SK-N-SH treated with all-trans-retinoic acid at 6 μM for 48 hours (cell line): ENCODE measurements at regions not wholly inside any gene's neighbourhood (a gene's known extent, or its start where the extent isn't known, plus 50 kb on each side); places are given as distances from the start of the nearest gene placed in this dataset.

Experiments used
- ATAC-seq: fragments of 200-7000 bp; cut with Tn5 transposase; 3 replicates; pipeline ENCODE4 v1.9.1; 2020; ENCODE audit warnings: mild to moderate bottlenecking, moderate library complexity
- ARNTL ChIP-seq: fragments of 450-650 bp; formaldehyde crosslinking; IDR thresholded peaks from 2 replicates; pipeline ENCODE4 v1.5.0; 2020; ENCODE audit warnings: low read depth, mild to moderate bottlenecking, moderate library complexity, borderline replicate concordance
- BACH2 ChIP-seq: fragments of 250-450 bp; sonication (Bioruptor Pico); IDR thresholded peaks from 2 replicates; pipeline ENCODE4 v1.9.0; 2021; ENCODE audit warnings: mild to moderate bottlenecking, borderline replicate concordance
- CREB5 ChIP-seq: fragments of 250-450 bp; sonication (Bioruptor Pico); IDR thresholded peaks from 2 replicates; pipeline ENCODE4 v1.5.1; 2020; ENCODE audit warnings: low read depth, mild to moderate bottlenecking, moderate library complexity
- CSDC2 ChIP-seq: fragments of 250-450 bp; sonication (Bioruptor Pico); IDR thresholded peaks from 2 replicates; pipeline ENCODE4 v1.5.0; 2020; ENCODE audit warnings: mild to moderate bottlenecking, moderate library complexity
- ESRRG ChIP-seq: fragments of 250-450 bp; sonication (Bioruptor Pico); IDR thresholded peaks from 2 replicates; pipeline ENCODE4 v1.6.1; 2021; ENCODE audit warnings: mild to moderate bottlenecking
- GLIS3 ChIP-seq: fragments of 250-450 bp; sonication (Bioruptor Pico); IDR thresholded peaks from 2 replicates; pipeline ENCODE4 v1.5.0; 2020; ENCODE audit warnings: mild to moderate bottlenecking, moderate library complexity
- ISL1 ChIP-seq: fragments of 250-450 bp; sonication (Bioruptor Pico); IDR thresholded peaks from 2 replicates; pipeline ENCODE4 v2.1.2; 2022; ENCODE audit warnings: mild to moderate bottlenecking, moderate library complexity
- OSR1 ChIP-seq: fragments of 250-450 bp; sonication (Bioruptor Pico); IDR thresholded peaks from 2 replicates; pipeline ENCODE4 v1.8.0; 2022; ENCODE audit warnings: moderate library complexity, mild to moderate bottlenecking, inconsistent platforms
- POU6F1 ChIP-seq: fragments of 250-450 bp; sonication (Bioruptor Pico); IDR thresholded peaks from 2 replicates; pipeline ENCODE4 v1.8.0; 2021; ENCODE audit warnings: low read depth, mild to moderate bottlenecking, moderate library complexity, borderline replicate concordance
- PPARA ChIP-seq: fragments of 250-450 bp; sonication (Bioruptor Pico); IDR thresholded peaks from 2 replicates; pipeline ENCODE4 v1.5.0; 2020; ENCODE audit warnings: mild to moderate bottlenecking, borderline replicate concordance
- RARB ChIP-seq: fragments of 250-450 bp; sonication (Bioruptor Pico); IDR thresholded peaks from 2 replicates; pipeline ENCODE4 v1.8.0; 2021; ENCODE audit warnings: mild to moderate bottlenecking, moderate library complexity
- TCF4 ChIP-seq: fragments of 250-450 bp; sonication (Bioruptor Pico); IDR thresholded peaks from 2 replicates; pipeline ENCODE4 v1.8.0; 2021; ENCODE audit warnings: mild to moderate bottlenecking, moderate library complexity, borderline replicate concordance
- TOX ChIP-seq: fragments of 250-450 bp; sonication (Bioruptor Pico); IDR thresholded peaks from 2 replicates; pipeline ENCODE4 v1.8.0; 2021; ENCODE audit warnings: mild to moderate bottlenecking, moderate library complexity, borderline replicate concordance
- TSHZ2 ChIP-seq: fragments of 250-450 bp; sonication (Bioruptor Pico); IDR thresholded peaks from 2 replicates; pipeline ENCODE4 v1.5.0; 2020; ENCODE audit warnings: mild to moderate bottlenecking, moderate library complexity
- ZC3H10 ChIP-seq: fragments of 250-450 bp; sonication (Bioruptor Pico); IDR thresholded peaks from 2 replicates; pipeline ENCODE4 v1.5.1; 2021; ENCODE audit warnings: mild to moderate bottlenecking, moderate library complexity
- ZFP3 ChIP-seq: fragments of 250-450 bp; sonication (Bioruptor Pico); IDR thresholded peaks from 2 replicates; pipeline ENCODE4 v1.5.0; 2020; ENCODE audit warnings: mild to moderate bottlenecking, moderate library complexity
- ZFP30 ChIP-seq: fragments of 450-650 bp; formaldehyde crosslinking; IDR thresholded peaks from 2 replicates; pipeline ENCODE4 v1.5.0; 2022; ENCODE audit warnings: mild to moderate bottlenecking, moderate library complexity
- ZNF565 ChIP-seq: fragments of 450-650 bp; formaldehyde crosslinking; conservative IDR thresholded peaks from 2 replicates; pipeline ENCODE4 v1.5.0; 2020; ENCODE audit warnings: low read depth, mild to moderate bottlenecking, moderate library complexity
- ZNF70 ChIP-seq: fragments of 450-650 bp; formaldehyde crosslinking; IDR thresholded peaks from 2 replicates; pipeline ENCODE4 v1.5.0; 2020; ENCODE audit warnings: mild to moderate bottlenecking, moderate library complexity
- TF ChIP-seq, protein P1 (sequence below): fragments of 250-450 bp; sonication (Bioruptor Pico); IDR thresholded peaks from 2 replicates; pipeline ENCODE4 v1.5.1; 2021; ENCODE audit warnings: mild to moderate bottlenecking, moderate library complexity

- TF ChIP-seq BACH2 (CRISPR knock-in tag) (no peak), ZFP3 (CRISPR knock-in tag) (no peak), TCF4 (no peak), ARNTL (CRISPR knock-in tag) (no peak), ZNF70 (CRISPR knock-in tag) (no peak), CSDC2 (CRISPR knock-in tag) (no peak), TSHZ2 (CRISPR knock-in tag) (no peak), OSR1 (CRISPR knock-in tag) (no peak), RARB (CRISPR knock-in tag) (no peak), CREB5 (CRISPR knock-in tag) (no peak), TOX (CRISPR knock-in tag) (no peak)
- TF ChIP-seq, protein P1, sequence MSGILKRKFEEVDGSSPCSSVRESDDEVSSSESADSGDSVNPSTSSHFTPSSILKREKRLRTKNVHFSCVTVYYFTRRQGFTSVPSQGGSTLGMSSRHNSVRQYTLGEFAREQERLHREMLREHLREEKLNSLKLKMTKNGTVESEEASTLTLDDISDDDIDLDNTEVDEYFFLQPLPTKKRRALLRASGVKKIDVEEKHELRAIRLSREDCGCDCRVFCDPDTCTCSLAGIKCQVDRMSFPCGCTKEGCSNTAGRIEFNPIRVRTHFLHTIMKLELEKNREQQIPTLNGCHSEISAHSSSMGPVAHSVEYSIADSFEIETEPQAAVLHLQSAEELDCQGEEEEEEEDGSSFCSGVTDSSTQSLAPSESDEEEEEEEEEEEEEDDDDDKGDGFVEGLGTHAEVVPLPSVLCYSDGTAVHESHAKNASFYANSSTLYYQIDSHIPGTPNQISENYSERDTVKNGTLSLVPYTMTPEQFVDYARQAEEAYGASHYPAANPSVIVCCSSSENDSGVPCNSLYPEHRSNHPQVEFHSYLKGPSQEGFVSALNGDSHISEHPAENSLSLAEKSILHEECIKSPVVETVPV (CRISPR knock-in tag): no peak
- no peak for ATAC-seq
These were observed 140.8 kb upstream of the CDH5 start for GRCh38 chr16:66225696-66226095.

DNA sequence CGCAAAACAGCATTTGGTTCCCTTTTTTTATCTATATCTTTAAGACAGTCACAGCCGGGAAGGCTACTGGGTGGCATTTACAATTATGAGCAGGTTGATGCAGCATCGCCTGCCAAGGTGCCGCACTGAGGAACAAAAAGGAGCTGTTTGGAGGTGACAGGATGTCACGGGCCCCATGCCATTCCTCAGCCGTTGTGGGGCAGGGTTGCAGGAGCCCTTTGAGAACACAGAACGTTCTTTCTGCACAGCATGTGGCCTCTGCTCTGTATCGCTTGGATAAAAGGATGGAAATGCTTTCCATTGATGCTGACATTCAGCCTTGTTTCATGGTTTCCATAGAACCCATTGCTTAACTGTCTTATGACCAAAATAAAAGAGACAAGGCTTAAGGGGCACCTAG is 141.9 kb upstream of the CDH5 start:
- TF ChIP-seq ZNF565 (CRISPR knock-in tag) (no peak), ESRRG (CRISPR knock-in tag) (no peak), POU6F1 (CRISPR knock-in tag) (no peak), ISL1 (CRISPR knock-in tag) (no peak), CREB5 (CRISPR knock-in tag) (no peak), ZNF70 (CRISPR knock-in tag) (no peak), BACH2 (CRISPR knock-in tag) (no peak), OSR1 (CRISPR knock-in tag) (no peak), ZFP30 (CRISPR knock-in tag) (no peak), TOX (CRISPR knock-in tag) (no peak), GLIS3 (CRISPR knock-in tag) (no peak), TSHZ2 (CRISPR knock-in tag) (no peak), CSDC2 (CRISPR knock-in tag) (no peak), ARNTL (CRISPR knock-in tag) (no peak), TCF4 (no peak), PPARA (no peak), ZC3H10 (CRISPR knock-in tag) (no peak)
- TF ChIP-seq, protein P1 (CRISPR knock-in tag): no peak
- TF ChIP-seq, all 23 proteins: peak for 0
- ATAC-seq: no peak
